ENCODE measurements at regions not wholly inside any gene's neighbourhood (a gene's known extent, or its start where the extent isn't known, plus 50 kb on each side); places are given as distances from the start of the nearest gene placed in this dataset.

GRCh38 chr4:179543771-179544170, 2101.5 kb upstream of the AGA start:
- no peak overlapping the region for H3K9ac ChIP-seq (ENCODE audit: low read depth, low read length)
- H2BK120ac ChIP-seq (ENCODE audit: low read depth, low read length) = no peak overlapping the region
- H2BK20ac ChIP-seq (ENCODE audit: low read depth, low read length) = no peak overlapping the region
- H3K4me3 ChIP-seq (ENCODE audit: insufficient read depth, low read depth, low read length) = no peak overlapping the region
- in situ Hi-C loops (cut with MboI; ENCODE audit: low sequenced_read_pairs) (no loop called here), intact Hi-C loops (cut with micrococcal nuclease) (no loop called here), dilution Hi-C loops (cut with HindIII; ENCODE audit: low sequenced_read_pairs, unreplicated experiment) (no loop called here)
- ChIA-PET CTCF (no interaction called here), POLR2A (ENCODE audit: unreplicated experiment) (no interaction called here)
- H3K23ac ChIP-seq (ENCODE audit: low read depth, low read length) = no peak overlapping the region
- DNase-seq (no peak), ATAC-seq (ENCODE audit: low read depth) (no peak)
- H2BK15ac ChIP-seq (ENCODE audit: low read depth, low read length) = no peak overlapping the region
- no peak overlapping the region for H3K14ac ChIP-seq (replicated peaks; ENCODE audit: low read depth, low read length)
- no peaks in the 10 kb centered on the region for H3K4me1 ChIP-seq (ENCODE audit: control insufficient read depth, insufficient read depth, low read length)
- TF ChIP-seq FOS (IDR thresholded peaks at IDR 0.05; ENCODE audit: low read depth, low read length) (no peak), MAFK (IDR thresholded peaks at IDR 0.05; ENCODE audit: low read depth, low read length) (no peak)
- H3K18ac ChIP-seq (ENCODE audit: low read depth, low read length) = no peak overlapping the region
- no peak overlapping the region for H2BK5ac ChIP-seq (ENCODE audit: low read depth, low read length, poor library complexity, severe bottlenecking)
- no peak overlapping the region for H2AFZ ChIP-seq (replicated peaks; ENCODE audit: low read length, poor library complexity)
- H2AK9ac ChIP-seq (replicated peaks; ENCODE audit: low read depth, low read length, poor library complexity) = no peak overlapping the region
- no peak overlapping the region for H3K4me2 ChIP-seq (ENCODE audit: low read depth, low read length)
- no peaks in the 10 kb centered on the region for H3K79me1 ChIP-seq (ENCODE audit: low read depth in 1 of 2, low read length in 2 of 2)
- no peak overlapping the region for H3K56ac ChIP-seq (ENCODE audit: extremely low read depth, insufficient read depth, low read length)
- H3K27me3 ChIP-seq (ENCODE audit: control insufficient read depth, insufficient read depth, low read length) = no peaks in the 10 kb centered on the region
- H4K91ac ChIP-seq (ENCODE audit: insufficient read depth, low read depth, low read length) = no peak overlapping the region
- no peak overlapping the region for H3K27ac ChIP-seq (ENCODE audit: insufficient read depth, low read length)
- H4K5ac ChIP-seq (ENCODE audit: low read depth, low read length) = no peak overlapping the region
- H3K36me3 ChIP-seq (ENCODE audit: control insufficient read depth, insufficient read depth, low read length) = no peaks in the 10 kb centered on the region
- no peaks in the 10 kb centered on the region for H3K9me1 ChIP-seq (ENCODE audit: insufficient read depth, low read length)
- H3K4ac ChIP-seq (ENCODE audit: low read depth, low read length) = no peak overlapping the region
- no peaks in the 10 kb centered on the region for H3K9me3 ChIP-seq (ENCODE audit: control insufficient read depth, insufficient read depth, low read length)
- H4K20me1 ChIP-seq (ENCODE audit: insufficient read depth, low read length) = no peaks in the 10 kb centered on the region
- H2AK5ac ChIP-seq (ENCODE audit: low read depth, low read length) = no peak overlapping the region
- BruUV-seq (replicated peaks) = no TSS peak
- H4K8ac ChIP-seq (ENCODE audit: low read depth in 2 of 2, low read length in 2 of 2) = no peak overlapping the region
- 75% methylated on average over 4 of the region's 6 CpGs; no CpG with 5 or more reads in 1 of the 2 experiments for WGBS, 2 experiments (ENCODE audit: extremely low coverage in 2 of 2, insufficient read length in 1 of 2)

Data from IMR-90 (cell line).